Astrocyte of the cerebellum (primary cell): ENCODE measurements at regions not wholly inside any gene's neighbourhood (a gene's known extent, or its start where the extent isn't known, plus 50 kb on each side); places are given as distances from the start of the nearest gene placed in this dataset.

ENCODE experiments used
- DNase-seq: peaks from one replicate; pipeline ENCODE4 v3.0.0-alpha.2; 2011; ENCODE audit warnings: low read depth
- H3K4me3 ChIP-seq: 2 replicates; pipeline ENCODE4 v1.5.1; 2011; ENCODE audit warnings: mild to moderate bottlenecking, low read depth, low read length, moderate library complexity
- CTCF ChIP-seq: IDR thresholded peaks from 2 replicates; pipeline ENCODE4 v1.5.1; 2012; ENCODE audit warnings: low read length, low read depth, moderate library complexity, mild to moderate bottlenecking; ENCODE audit errors: missing control alignments
- in situ Hi-C: cut with HindIII; loops from 2 replicates; pipeline ENCODE4 v1.10.0; 2017; ENCODE audit warnings: low sequenced_read_pairs

- peak; percentile 41 for DNase-seq
- in situ Hi-C loops, result no loop called here
- TF ChIP-seq CTCF, result no peak
- H3K4me3 ChIP-seq, result no peak overlapping the region
Observed at GRCh38 chr2:234587341-234588053, 90.6 kb upstream of the ARL4C start.

- H3K4me3 ChIP-seq, result no peak overlapping the region
- no peak for DNase-seq
- in situ Hi-C loops, result no loop called here
- TF ChIP-seq CTCF, result no peak
Observed at GRCh38 chr2:234583331-234583730, 86.5 kb upstream of the ARL4C start.

- no peak overlapping the region for H3K4me3 ChIP-seq
- in situ Hi-C loops, result no loop called here
- DNase-seq, result no peak
- TF ChIP-seq CTCF, result no peak
Observed at GRCh38 chr2:234580686-234581085, 83.8 kb upstream of the ARL4C start.

- H3K4me3 ChIP-seq, result no peak overlapping the region
- no peak for TF ChIP-seq CTCF
- in situ Hi-C loops, result no loop called here
- DNase-seq, result no peak
Observed at GRCh38 chr2:234579231-234579962, 82.5 kb upstream of the ARL4C start.

GRCh38 chr2:234578389-234578788 lies 81.5 kb upstream of the ARL4C start:
- no peak for TF ChIP-seq CTCF
- in situ Hi-C loops, result no loop called here
- DNase-seq, result no peak

GRCh38 chr2:234577191-234577590 lies 80.3 kb upstream of the ARL4C start:
- no peak for TF ChIP-seq CTCF
- no peak for DNase-seq
- H3K4me3 ChIP-seq, result no peak overlapping the region
- in situ Hi-C loops, result no loop called here

More at GRCh38 chr2:234578389-234578788, 81.5 kb upstream of the ARL4C start:
- H3K4me3 ChIP-seq, result no peak overlapping the region
